Body of pancreas (tissue), 4 donors: ENCODE measurements at regions not wholly inside any gene's neighbourhood (a gene's known extent, or its start where the extent isn't known, plus 50 kb on each side); places are given as distances from the start of the nearest gene placed in this dataset.
"Not testable (repeated sequence)": the region's sequence is repeated elsewhere in the genome, so short reads cannot be mapped to it uniquely, and the experiment has no call there.

Experiments used
- ATAC-seq: fragments of 150-250 bp; one replicate; pipeline ENCODE4 v1.9.1; 2016
- DNase-seq, 4 donors: peaks; one replicate each; pipeline ENCODE4 v3.0.0-alpha.2; 2019
- H3K27ac ChIP-seq, 4 donors: fragments of 200-600 bp; sonication (generic); 1 replicate in 3 of 4; 2 replicates in 1 of 4; pipeline versions ENCODE4 v1.5.1 to v1.6.1; 2016 to 2019; ENCODE audit warnings: mild to moderate bottlenecking in 1 of 4, mixed read lengths in 1 of 4, moderate library complexity in 1 of 4
- H3K27me3 ChIP-seq, 2 donors: fragments of 200-600 bp; sonication (generic); one replicate each; pipeline ENCODE4 v1.6.0; 2016; ENCODE audit warnings: mild to moderate bottlenecking in 1 of 2
- H3K36me3 ChIP-seq, 2 donors: fragments of 200-600 bp; sonication (generic); replicated peaks in 1 of 2; 2 replicates each; pipeline ENCODE4 v1.5.1; 2016; ENCODE audit warnings: low read depth in 2 of 2; ENCODE audit not compliant: insufficient read depth in 1 of 2
- H3K4me1 ChIP-seq: fragments of 200-600 bp; sonication (generic); one replicate; pipeline ENCODE4 v1.6.0; 2016
- H3K4me3 ChIP-seq, 2 donors: fragments of 200-600 bp; sonication (generic); 1 replicate in 1 of 2; 2 replicates in 1 of 2; pipeline ENCODE4 v1.5.1; 2016 to 2019
- H3K9me3 ChIP-seq, 3 donors: fragments of 200-600 bp; sonication (generic); 1 replicate in 2 of 3; 2 replicates in 1 of 3; pipeline ENCODE4 v1.5.1; 2016
- CTCF ChIP-seq, 7 experiments: fragments of 450-650 bp in 4 of 7; fragments of 200-600 bp in 3 of 7; sonication (generic) in 3 of 7; IDR thresholded peaks; one replicate each; pipeline ENCODE4 v1.5.1; 2016 to 2019; ENCODE audit warnings: antibody characterized with exemption in 7 of 7
- POLR2A ChIP-seq, 3 donors: fragments of 450-650 bp; IDR thresholded peaks; one replicate each; pipeline ENCODE4 v1.6.1; 2016; ENCODE audit warnings: antibody characterized with exemption in 3 of 3, mild to moderate bottlenecking in 2 of 3
- WGBS, 2 donors: methylation state at CpG; one replicate each; pipeline ENCODE4 v1.1.5; 2017; 5-methylcytosine and 5-hydroxymethylcytosine counted together
- intact Hi-C: fragments of 100-400 bp; cut with DNase I; formaldehyde crosslinking; loops from one replicate; pipeline ENCODE4 v1.15.1; 2023

DNA sequence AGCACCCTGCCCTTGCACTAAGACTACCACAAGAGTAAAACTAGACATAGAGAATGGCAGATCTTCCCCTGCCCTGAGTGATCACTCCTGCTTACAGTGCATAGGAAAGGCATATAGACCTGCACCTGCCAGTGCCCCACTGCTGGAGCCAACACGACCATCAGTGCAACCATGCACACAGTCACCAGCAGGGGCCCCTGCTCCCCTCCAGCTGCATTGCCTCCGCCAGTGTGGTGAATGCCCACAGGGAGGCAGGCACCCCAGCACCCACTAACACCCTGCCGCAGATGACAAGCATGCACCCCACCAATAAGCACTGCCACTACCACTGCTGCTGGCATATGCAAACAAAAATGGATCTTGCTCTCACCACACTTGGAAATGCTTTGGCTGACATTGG is 478.8 kb downstream of the ADCYAP1 start:
- no peaks in the 10 kb centered on the region for H3K27me3 ChIP-seq
- no peaks in the 10 kb centered on the region for H3K4me1 ChIP-seq
- 76 to 80% methylated on average over 1 to 3 of the region's 3 CpGs for whole genome bisulfite sequencing, 2 donors
- peak in 1 of 4 donors; percentile 5 for DNase-seq
- no peak for ATAC-seq
- no peaks in the 10 kb centered on the region for H3K9me3 ChIP-seq
- H3K4me3 ChIP-seq: no peak overlapping the region
- intact Hi-C loops: no loop called here
- H3K27ac ChIP-seq: no peak overlapping the region
- H3K36me3 ChIP-seq: no peaks in the 10 kb centered on the region
- TF ChIP-seq CTCF (IDR thresholded peaks at IDR 0.05): no peak

GRCh38 chr18:1388468-1388867 is 483.8 kb downstream of the ADCYAP1 start:
- H3K27me3 ChIP-seq, ATAC-seq, intact Hi-C loops, H3K4me3 ChIP-seq, H3K36me3 ChIP-seq, H3K27ac ChIP-seq, DNase-seq, H3K9me3 ChIP-seq: not testable (repeated sequence)
- peaks cover 19% of the 10 kb centered on the region for H3K4me1 ChIP-seq

- DNase-seq: peak; percentile 46 to 76 (median 60)
- WGBS, 2 donors: 11 to 19% methylated on average over 3 of the region's 3 CpGs
- peak; percentile 62 for ATAC-seq
- H3K27me3 ChIP-seq: no peaks in the 10 kb centered on the region
- H3K27ac ChIP-seq: no peak overlapping the region
- no peaks in the 10 kb centered on the region for H3K9me3 ChIP-seq
- H3K36me3 ChIP-seq: no peaks in the 10 kb centered on the region
- no peak overlapping the region for H3K4me3 ChIP-seq
- peaks cover 24% of the 10 kb centered on the region for H3K4me1 ChIP-seq
- no peak for TF ChIP-seq POLR2A (IDR thresholded peaks at IDR 0.05)
- intact Hi-C loops: no loop called here
Measured at GRCh38 chr18:1392046-1392445, 487.4 kb downstream of the ADCYAP1 start.

DNA sequence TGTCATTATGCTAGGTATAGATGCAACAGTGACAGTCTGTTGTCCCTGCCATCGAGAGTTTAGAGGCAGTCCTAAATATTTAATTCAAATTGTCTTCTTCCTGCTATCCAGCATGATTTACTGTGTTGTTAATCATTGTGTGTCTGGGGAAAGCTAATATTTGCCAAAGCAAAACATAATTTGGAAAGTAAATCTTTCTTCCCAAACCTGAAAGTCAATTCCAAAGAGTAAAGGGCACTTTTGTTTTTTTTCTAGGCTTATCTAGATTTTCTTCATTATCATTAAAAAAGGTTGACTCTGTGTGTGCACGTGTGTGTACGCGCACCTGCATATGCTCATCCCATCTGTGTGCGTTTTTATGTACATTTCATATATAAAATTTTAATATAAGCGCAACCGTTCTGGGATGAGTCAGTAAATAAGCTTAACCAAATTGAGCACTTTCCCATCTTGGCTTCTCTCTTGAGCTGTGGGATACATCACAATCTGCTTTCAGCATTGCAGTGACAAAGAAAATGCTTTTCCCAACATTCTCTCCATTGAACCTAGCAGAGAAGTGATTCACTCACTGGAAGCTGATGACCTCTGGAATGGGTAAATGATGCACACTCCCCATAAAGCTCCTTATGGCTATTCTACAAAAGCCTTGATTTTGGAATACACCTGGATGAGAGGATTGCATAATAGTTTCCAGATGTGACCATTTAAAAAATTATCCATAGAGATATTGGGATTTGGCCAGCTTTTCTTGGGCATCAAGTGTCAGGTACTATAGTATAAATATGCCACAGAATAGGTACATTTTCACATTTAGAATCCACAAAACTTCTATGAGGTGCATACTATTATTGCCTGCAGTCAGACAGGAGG is 488.4 kb downstream of the ADCYAP1 start:
- Histone ChIP-seq H3K4me3 (no peak overlapping the region), H3K9me3 (no peaks in the 10 kb centered on the region), H3K36me3 (no peaks in the 10 kb centered on the region), H3K27me3 (no peaks in the 10 kb centered on the region), H3K4me1 (peaks cover 24% of the 10 kb centered on the region), H3K27ac (no peak overlapping the region)
- ATAC-seq (no peak), DNase-seq (no peak)
- 17% methylated on average over 7 of the region's 7 CpGs for WGBS, 2 donors
- no peak for TF ChIP-seq POLR2A (IDR thresholded peaks at IDR 0.05)
- TF ChIP-seq CTCF (IDR thresholded peaks at IDR 0.05): no peak
- intact Hi-C loops: no loop called here

DNA sequence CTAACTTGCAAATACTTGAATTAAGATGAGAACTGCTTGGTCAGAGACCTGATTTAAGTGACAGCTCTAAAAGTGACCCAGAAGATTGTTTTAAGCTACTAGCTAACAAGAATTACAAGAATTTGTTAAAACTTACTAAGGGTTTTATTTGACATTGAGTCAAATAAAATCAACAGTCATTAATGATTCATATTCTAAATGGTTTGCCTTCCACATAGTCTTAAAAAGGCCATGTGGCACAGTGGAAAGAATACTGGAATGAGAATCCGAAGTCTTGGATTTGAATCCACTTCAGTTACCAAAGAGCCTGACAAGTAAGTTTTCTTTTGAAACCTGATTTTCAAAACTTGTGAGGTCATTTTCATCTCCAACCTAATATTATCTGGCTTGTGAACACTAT is 489.3 kb downstream of the ADCYAP1 start:
- ATAC-seq: no peak
- Histone ChIP-seq H3K4me1 (peaks cover 24% of the 10 kb centered on the region), H3K27ac (no peak overlapping the region), H3K36me3 (no peaks in the 10 kb centered on the region), H3K9me3 (no peaks in the 10 kb centered on the region), H3K4me3 (no peak overlapping the region), H3K27me3 (no peaks in the 10 kb centered on the region)
- intact Hi-C loops: no loop called here
- TF ChIP-seq CTCF (IDR thresholded peaks at IDR 0.05) (no peak), POLR2A (IDR thresholded peaks at IDR 0.05) (no peak)
- DNase-seq: no peak
- 92% methylated on average over 1 of the region's 1 CpG for WGBS, 2 donors

- ATAC-seq: no peak
- DNase-seq: no peak
- Histone ChIP-seq H3K9me3 (no peaks in the 10 kb centered on the region), H3K4me3 (no peak overlapping the region), H3K4me1 (peaks cover 24% of the 10 kb centered on the region), H3K27me3 (no peaks in the 10 kb centered on the region), H3K36me3 (no peaks in the 10 kb centered on the region), H3K27ac (no peak overlapping the region)
- TF ChIP-seq CTCF (IDR thresholded peaks at IDR 0.05): no peak
- TF ChIP-seq POLR2A (IDR thresholded peaks at IDR 0.05): no peak
- intact Hi-C loops: no loop called here
- WGBS, 2 donors: 88 to 97% methylated on average over 1 of the region's 1 CpG
Measured at GRCh38 chr18:1394426-1394825, 489.8 kb downstream of the ADCYAP1 start.
